GM19455 (cell line): ENCODE measurements at regions not wholly inside any gene's neighbourhood (a gene's known extent, or its start where the extent isn't known, plus 50 kb on each side); places are given as distances from the start of the nearest gene placed in this dataset.

Source experiments
- ATAC-seq: cut with Tn5 transposase; IDR thresholded peaks from one replicate; pipeline ENCODE4 v1.9.1; 2021; ENCODE audit not compliant: unreplicated experiment

- no peak for ATAC-seq
Measured at GRCh38 chr4:15270201-15270600, 157.6 kb upstream of the C1QTNF7 start.

GRCh38 chr4:15286041-15286440 is 141.8 kb upstream of the C1QTNF7 start:
- ATAC-seq = no peak

- ATAC-seq = no peak
Measured at GRCh38 chr4:15291122-15291521, 136.7 kb upstream of the C1QTNF7 start.

- ATAC-seq = no peak
Measured at GRCh38 chr4:15293711-15294110, 134.1 kb upstream of the C1QTNF7 start.

GRCh38 chr4:15294202-15294601 is 133.6 kb upstream of the C1QTNF7 start:
- no peak for ATAC-seq

GRCh38 chr4:15294832-15295231 is 133.0 kb upstream of the C1QTNF7 start:
- no peak for ATAC-seq

GRCh38 chr4:15295421-15296162 is 132.2 kb upstream of the C1QTNF7 start:
- no peak for ATAC-seq

GRCh38 chr4:15297344-15297743 is 130.5 kb upstream of the C1QTNF7 start:
- ATAC-seq = no peak

GRCh38 chr4:15299627-15300026 is 128.2 kb upstream of the C1QTNF7 start:
- ATAC-seq = no peak

- ATAC-seq = no peak
Measured at GRCh38 chr4:15303052-15303641, 124.7 kb upstream of the C1QTNF7 start.

GRCh38 chr4:15314974-15315373 is 112.9 kb upstream of the C1QTNF7 start:
- ATAC-seq = no peak

GRCh38 chr4:15317246-15317645 is 110.6 kb upstream of the C1QTNF7 start:
- ATAC-seq = no peak

- no peak for ATAC-seq
Measured at GRCh38 chr4:15318621-15319348, 109.0 kb upstream of the C1QTNF7 start.

- ATAC-seq = no peak
Measured at GRCh38 chr4:15320121-15320678, 107.6 kb upstream of the C1QTNF7 start.

GRCh38 chr4:15322006-15322405 is 105.8 kb upstream of the C1QTNF7 start:
- no peak for ATAC-seq

- ATAC-seq = no peak
Measured at GRCh38 chr4:15325987-15326386, 101.8 kb upstream of the C1QTNF7 start.

- ATAC-seq = no peak
Measured at GRCh38 chr4:15327311-15328298, 100.2 kb upstream of the C1QTNF7 start.

GRCh38 chr4:15331930-15332329 is 95.9 kb upstream of the C1QTNF7 start:
- ATAC-seq = no peak

GRCh38 chr4:15332377-15332776 is 95.5 kb upstream of the C1QTNF7 start:
- ATAC-seq = no peak
